HEK293T (cell line): ENCODE measurements at regions not wholly inside any gene's neighbourhood (a gene's known extent, or its start where the extent isn't known, plus 50 kb on each side); places are given as distances from the start of the nearest gene placed in this dataset.
"Not testable (repeated sequence)": the region's sequence is repeated elsewhere in the genome, so short reads cannot be mapped to it uniquely, and the experiment has no call there.

Experiments
- CTCF ChIA-PET: fragments of 350-600 bp; formaldehyde crosslinking; extraction: SDS; loops from one replicate; lab custom pipeline; 2021; ENCODE audit warnings: antibody characterized with exemption, inconsistent platforms; lab: Yijun Ruan, JAX
- POLR2A ChIA-PET: fragments of 350-600 bp; formaldehyde crosslinking; extraction: SDS; loops from one replicate; lab custom pipeline; 2020; ENCODE audit warnings: antibody characterized with exemption, inconsistent platforms; lab: Yijun Ruan, JAX
- DNase-seq: peaks from one replicate; pipeline ENCODE4 v3.0.0; 2012; ENCODE audit warnings: mixed read lengths; ENCODE audit errors: extremely low spot score
- ARNT ChIP-seq: fragments of 450-650 bp; IDR thresholded peaks from 2 replicates; pipeline ENCODE4 v1.6.1; 2017; ENCODE audit warnings: mild to moderate bottlenecking
- BHLHE40 ChIP-seq: fragments of 450-650 bp; IDR thresholded peaks from 2 replicates; pipeline ENCODE4 v1.6.1; 2016; ENCODE audit warnings: mild to moderate bottlenecking, moderate library complexity, borderline replicate concordance
- CTBP1 ChIP-seq: fragments of 450-650 bp; IDR thresholded peaks from 2 replicates; pipeline ENCODE4 v1.6.1; 2016; ENCODE audit warnings: borderline replicate concordance
- ELF4 ChIP-seq: fragments of 450-650 bp; IDR thresholded peaks from 2 replicates; pipeline ENCODE4 v1.6.1; 2017; ENCODE audit warnings: antibody characterized with exemption
- FOXA1 ChIP-seq: fragments of 450-650 bp; IDR thresholded peaks from 2 replicates; pipeline ENCODE4 v1.6.1; 2016; ENCODE audit warnings: mild to moderate bottlenecking
- FOXK2 ChIP-seq: fragments of 450-650 bp; IDR thresholded peaks from 2 replicates; pipeline ENCODE4 v1.6.1; 2016; ENCODE audit warnings: mild to moderate bottlenecking
- FOXM1 ChIP-seq: fragments of 450-650 bp; IDR thresholded peaks from 2 replicates; pipeline ENCODE4 v1.6.1; 2017; ENCODE audit warnings: mild to moderate bottlenecking, borderline replicate concordance
- HDGF ChIP-seq: fragments of 450-650 bp; IDR thresholded peaks from 2 replicates; pipeline ENCODE4 v1.6.1; 2017; ENCODE audit warnings: antibody characterized with exemption, borderline replicate concordance
- L3MBTL2 ChIP-seq: fragments of 450-650 bp; conservative IDR thresholded peaks from 2 replicates; pipeline ENCODE4 v1.6.1; 2016; ENCODE audit warnings: mild to moderate bottlenecking
- LEF1 ChIP-seq: fragments of 450-650 bp; IDR thresholded peaks from 2 replicates; pipeline ENCODE4 v1.6.1; 2017; ENCODE audit warnings: mild to moderate bottlenecking, borderline replicate concordance
- NFRKB ChIP-seq: fragments of 450-650 bp; IDR thresholded peaks from 2 replicates; pipeline ENCODE4 v1.6.1; 2016; ENCODE audit warnings: mild to moderate bottlenecking, moderate library complexity
- PKNOX1 ChIP-seq: fragments of 450-650 bp; IDR thresholded peaks from 2 replicates; pipeline ENCODE4 v1.6.1; 2016
- SP1 ChIP-seq: fragments of 450-650 bp; IDR thresholded peaks from 2 replicates; pipeline ENCODE4 v1.6.1; 2017
- SUZ12 ChIP-seq: fragments of 450-650 bp; IDR thresholded peaks from 2 replicates; pipeline ENCODE4 v1.6.1; 2016; ENCODE audit warnings: mild to moderate bottlenecking
- TARDBP ChIP-seq: fragments of 450-650 bp; IDR thresholded peaks from 2 replicates; pipeline ENCODE4 v1.6.1; 2016
- ZNF384 ChIP-seq: fragments of 450-650 bp; IDR thresholded peaks from 2 replicates; pipeline ENCODE4 v1.6.1; 2016

GRCh38 chr4:19194672-19195071 is 1057.0 kb upstream of the SLIT2 start:
- ChIA-PET CTCF (no interaction called here), POLR2A (no interaction called here)
- TF ChIP-seq BHLHE40: no peak
- no peak for TF ChIP-seq SUZ12
- TF ChIP-seq FOXA1: no peak
- TF ChIP-seq CTBP1: no peak
- no peak for TF ChIP-seq SP1
- no peak for TF ChIP-seq ARNT
- TF ChIP-seq TARDBP: no peak
- TF ChIP-seq LEF1: no peak
- no peak for TF ChIP-seq FOXK2
- TF ChIP-seq HDGF: no peak
- TF ChIP-seq PKNOX1: no peak
- no peak for TF ChIP-seq L3MBTL2
- no peak for TF ChIP-seq NFRKB
- no peak for TF ChIP-seq ELF4
- DNase-seq: no peak

GRCh38 chr4:19193274-19193981 is 1058.3 kb upstream of the SLIT2 start:
- no peak for DNase-seq
- CTCF ChIA-PET: no interaction called here
- POLR2A ChIA-PET: no interaction called here
- TF ChIP-seq FOXK2 (no peak), FOXM1 (no peak), PKNOX1 (no peak), FOXA1 (no peak), CTBP1 (no peak), ARNT (no peak), TARDBP (no peak), LEF1 (no peak), SP1 (no peak), L3MBTL2 (no peak), ZNF384 (no peak)

DNA sequence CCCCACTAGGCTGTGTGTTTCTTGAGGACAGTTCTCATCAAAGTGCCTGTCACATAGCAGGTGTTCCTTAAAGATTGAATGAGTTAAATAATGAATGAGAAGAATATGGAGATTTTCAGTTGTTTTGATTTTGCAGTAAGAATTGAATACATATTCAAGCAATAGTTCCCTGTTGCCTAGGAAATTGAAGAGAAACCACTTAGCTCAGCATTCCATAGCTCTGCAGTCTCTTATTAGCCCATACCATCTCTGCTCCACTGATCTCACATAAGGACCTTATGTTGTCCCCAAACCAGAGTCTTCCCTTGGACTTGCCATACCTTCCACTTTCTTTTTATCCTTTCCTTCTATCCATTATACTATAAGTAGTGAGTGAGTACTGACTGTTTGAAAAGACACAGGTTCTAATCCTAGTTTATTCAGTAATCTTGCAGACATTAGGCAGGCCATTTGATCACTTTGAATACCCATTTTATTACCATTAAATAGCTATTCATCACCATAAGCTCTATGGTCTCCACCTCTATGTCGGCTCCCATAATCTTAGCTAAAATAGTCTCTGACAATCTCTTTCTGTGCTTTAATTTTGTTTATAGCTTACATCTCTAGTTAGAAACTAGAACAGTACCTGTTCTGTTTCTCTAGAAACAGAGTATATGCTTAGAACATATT is 1059.6 kb upstream of the SLIT2 start:
- ChIA-PET CTCF (no interaction called here), POLR2A (no interaction called here)
- TF ChIP-seq CTBP1 (no peak), ZNF384 (no peak), ARNT (no peak), FOXA1 (no peak), FOXM1 (no peak), ELF4 (no peak), HDGF (no peak), FOXK2 (no peak)
- DNase-seq: no peak

- TF ChIP-seq LEF1 (no peak), NFRKB (no peak), ZNF384 (no peak)
- no peak for DNase-seq
- ChIA-PET POLR2A (no interaction called here), CTCF (no interaction called here)
Observed at GRCh38 chr4:19187691-19188090, 1064.0 kb upstream of the SLIT2 start.

DNA sequence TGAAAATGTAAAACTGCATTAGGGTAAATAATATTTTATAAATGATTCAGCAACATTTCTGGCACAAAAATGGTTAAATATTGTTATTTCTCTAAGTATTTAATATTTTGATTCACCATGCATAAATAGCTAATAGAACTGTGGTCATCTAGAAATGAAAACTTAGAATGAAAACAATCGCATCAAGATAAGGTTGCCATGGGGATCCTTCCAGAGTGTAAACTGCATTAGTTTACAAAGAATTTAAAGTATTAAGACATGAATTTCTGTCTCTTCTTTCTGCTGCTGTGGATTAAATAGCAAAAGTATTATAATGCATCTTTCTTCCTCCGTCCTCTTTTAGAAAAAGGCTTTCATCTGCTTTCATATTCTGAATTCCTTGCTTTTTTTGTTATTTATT is 1064.6 kb upstream of the SLIT2 start:
- POLR2A ChIA-PET: no interaction called here
- DNase-seq: no peak
- CTCF ChIA-PET: no interaction called here
- no peak for TF ChIP-seq FOXK2
- no peak for TF ChIP-seq L3MBTL2
- TF ChIP-seq SP1: no peak

DNA sequence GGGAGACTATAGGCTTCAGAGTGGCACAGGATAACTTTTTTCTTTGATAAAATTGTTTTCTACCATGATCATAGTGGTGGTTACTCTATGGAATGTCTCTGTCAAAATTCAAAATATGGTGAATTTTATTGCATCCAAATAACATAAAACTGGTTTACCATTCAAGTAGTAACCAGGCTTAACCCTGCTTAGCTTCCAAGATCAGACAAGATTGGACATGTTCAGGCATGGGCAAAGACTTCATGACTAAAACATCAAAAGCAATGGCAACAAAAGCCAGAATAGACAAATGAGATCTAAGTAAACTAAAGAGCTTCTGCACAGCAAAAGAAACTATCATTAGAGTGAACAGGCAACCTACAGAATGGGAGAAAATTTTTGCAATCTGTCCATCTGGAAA is 1070.1 kb upstream of the SLIT2 start:
- CTCF ChIA-PET, DNase-seq, POLR2A ChIA-PET: not testable (repeated sequence)

- TF ChIP-seq NFRKB (no peak), TARDBP (no peak), PKNOX1 (no peak), SP1 (no peak), BHLHE40 (no peak), L3MBTL2 (no peak), HDGF (no peak), FOXM1 (no peak), SUZ12 (no peak)
- ChIA-PET POLR2A (no interaction called here), CTCF (no interaction called here)
- DNase-seq: no peak
Observed at GRCh38 chr4:19178835-19179234, 1072.9 kb upstream of the SLIT2 start.
